MCF 10A (cell line): ENCODE measurements at regions not wholly inside any gene's neighbourhood (a gene's known extent, or its start where the extent isn't known, plus 50 kb on each side); places are given as distances from the start of the nearest gene placed in this dataset.

Experiments
- BruUV-seq: library from RNA; stranded (reverse); fragments of 400-500 nt; replicated peaks from 2 replicates; lab custom pipeline; 2021; lab: Mats Ljungman, UMichigan
- CTCF ChIA-PET: fragments of 300-600 bp; sonication (Branson Sonifier 250); formaldehyde crosslinking; extraction: SDS; loops from one replicate; lab custom pipeline; 2021; ENCODE audit warnings: antibody characterized with exemption, inconsistent platforms; lab: Yijun Ruan, JAX
- POLR2A ChIA-PET: fragments of 300-600, 350-650 bp; sonication (Branson Sonifier 250); formaldehyde crosslinking; extraction: SDS; loops from one replicate; lab custom pipeline; 2020; ENCODE audit warnings: antibody characterized with exemption, inconsistent platforms; lab: Yijun Ruan, JAX
- DNase-seq: peaks from one replicate; pipeline ENCODE4 v3.0.0-alpha.2; 2018; ENCODE audit not compliant: unreplicated experiment
- H3K27ac Mint-ChIP-seq: one replicate; pipeline ENCODE4 v1.8.0; 2022; ENCODE audit warnings: mild to moderate bottlenecking, low read depth, mixed read lengths; ENCODE audit not compliant: unreplicated experiment
- H3K27me3 Mint-ChIP-seq: one replicate; pipeline ENCODE4 v1.8.0; 2022; ENCODE audit warnings: mixed read lengths; ENCODE audit not compliant: insufficient read depth, unreplicated experiment
- H3K36me3 Mint-ChIP-seq: one replicate; pipeline ENCODE4 v1.8.0; 2022; ENCODE audit warnings: mild to moderate bottlenecking, moderate library complexity, mixed read lengths; ENCODE audit not compliant: insufficient read depth, unreplicated experiment
- H3K4me1 Mint-ChIP-seq: one replicate; pipeline ENCODE4 v1.8.0; 2022; ENCODE audit warnings: mixed read lengths; ENCODE audit not compliant: insufficient read depth, unreplicated experiment
- H3K4me3 Mint-ChIP-seq: one replicate; pipeline ENCODE4 v1.8.0; 2022; ENCODE audit warnings: mild to moderate bottlenecking, moderate library complexity, mixed read lengths; ENCODE audit not compliant: unreplicated experiment
- H3K9me3 Mint-ChIP-seq: one replicate; pipeline ENCODE4 v1.8.0; 2022; ENCODE audit warnings: mixed read lengths; ENCODE audit not compliant: unreplicated experiment
- CTCF ChIP-seq: fragments of 200-600 bp; IDR thresholded peaks from one replicate; pipeline ENCODE4 v1.8.0; 2022; ENCODE audit warnings: antibody characterized with exemption, mild to moderate bottlenecking; ENCODE audit not compliant: unreplicated experiment
- intact Hi-C: fragments of 100-400 bp; cut with micrococcal nuclease; formaldehyde crosslinking; loops from 2 replicates; pipeline ENCODE4 v1.14.1; 2022

GRCh38 chr11:25691959-25692358 lies 640.0 kb upstream of the ANO3 start:
- peaks cover 8% of the 10 kb centered on the region for H3K9me3 Mint-ChIP-seq
- no peak for TF ChIP-seq CTCF
- H3K27me3 Mint-ChIP-seq: no peaks in the 10 kb centered on the region
- ChIA-PET CTCF (no interaction called here), POLR2A (no interaction called here)
- DNase-seq: no peak
- no peak overlapping the region for H3K4me3 Mint-ChIP-seq
- intact Hi-C loops: no loop called here
- H3K27ac Mint-ChIP-seq: no peak overlapping the region
- BruUV-seq: no TSS peak
- H3K4me1 Mint-ChIP-seq: no peaks in the 10 kb centered on the region
- no peaks in the 10 kb centered on the region for H3K36me3 Mint-ChIP-seq

- H3K27me3 Mint-ChIP-seq: no peaks in the 10 kb centered on the region
- ChIA-PET CTCF (no interaction called here), POLR2A (no interaction called here)
- H3K4me1 Mint-ChIP-seq: no peaks in the 10 kb centered on the region
- no TSS peak for BruUV-seq
- no peak for DNase-seq
- no peak overlapping the region for H3K27ac Mint-ChIP-seq
- H3K36me3 Mint-ChIP-seq: no peaks in the 10 kb centered on the region
- H3K9me3 Mint-ChIP-seq: peaks cover 11% of the 10 kb centered on the region
- no peak overlapping the region for H3K4me3 Mint-ChIP-seq
- intact Hi-C loops: no loop called here
- TF ChIP-seq CTCF: no peak
These were observed 629.5 kb upstream of the ANO3 start for GRCh38 chr11:25702417-25702816.

GRCh38 chr11:25710975-25711374 lies 621.0 kb upstream of the ANO3 start:
- no TSS peak for BruUV-seq
- peaks cover 18% of the 10 kb centered on the region for H3K9me3 Mint-ChIP-seq
- no peak for TF ChIP-seq CTCF
- no peaks in the 10 kb centered on the region for H3K27me3 Mint-ChIP-seq
- H3K36me3 Mint-ChIP-seq: no peaks in the 10 kb centered on the region
- H3K4me1 Mint-ChIP-seq: no peaks in the 10 kb centered on the region
- POLR2A ChIA-PET: interaction anchor here (0.7 kb wide), 1 partner anchor 140 kb away, joined by 3 read pairs; no protein-coding TSS in a partner anchor
- intact Hi-C loops: no loop called here
- DNase-seq: no peak
- H3K4me3 Mint-ChIP-seq: no peak overlapping the region
- no peak overlapping the region for H3K27ac Mint-ChIP-seq
- CTCF ChIA-PET: interaction anchor here (0.6 kb wide), 1 partner anchor 1862 kb away, joined by 4 read pairs; no protein-coding TSS in a partner anchor

- peaks cover 36% of the 10 kb centered on the region for H3K9me3 Mint-ChIP-seq
- H3K27me3 Mint-ChIP-seq: no peaks in the 10 kb centered on the region
- no peak for TF ChIP-seq CTCF
- CTCF ChIA-PET: interaction anchor here (0.8 kb wide), 1 partner anchor 633 kb away, joined by 3 read pairs; no protein-coding TSS in a partner anchor
- POLR2A ChIA-PET: no interaction called here
- no TSS peak for BruUV-seq
- intact Hi-C loops: no loop called here
- no peaks in the 10 kb centered on the region for H3K4me1 Mint-ChIP-seq
- DNase-seq: no peak
- no peak overlapping the region for H3K4me3 Mint-ChIP-seq
- H3K36me3 Mint-ChIP-seq: no peaks in the 10 kb centered on the region
- no peak overlapping the region for H3K27ac Mint-ChIP-seq
These were observed 604.0 kb upstream of the ANO3 start for GRCh38 chr11:25727944-25728343.
